Neural cell (in vitro differentiated cells): ENCODE measurements at regions not wholly inside any gene's neighbourhood (a gene's known extent, or its start where the extent isn't known, plus 50 kb on each side); places are given as distances from the start of the nearest gene placed in this dataset.

Source experiments
- H2AFZ ChIP-seq: fragments of 200-600, 300-800 bp; sonication (generic), shearing (Covaris generic); 2 replicates; pipeline ENCODE4 v1.6.0; 2014; ENCODE audit warnings: low read depth, mild to moderate bottlenecking, antibody characterized with exemption, low read length, moderate library complexity
- H3F3A ChIP-seq: fragments of 200-600 bp; shearing (Covaris generic); 2 replicates; pipeline ENCODE4 v1.6.1; 2016; ENCODE audit warnings: mild to moderate bottlenecking, moderate library complexity, mixed read lengths, antibody characterized with exemption, low read length; ENCODE audit not compliant: insufficient read depth, poor library complexity, severe bottlenecking
- H3K27ac ChIP-seq: fragments of 200-600, 300-800 bp; sonication (generic), shearing (Covaris generic); 2 replicates; pipeline ENCODE4 v1.5.1; 2014; ENCODE audit warnings: mild to moderate bottlenecking, low read length, moderate library complexity
- H3K27me3 ChIP-seq: fragments of 300-800, 200-600 bp; sonication (generic), shearing (Covaris generic); 2 replicates; pipeline ENCODE4 v1.6.0; 2014; ENCODE audit warnings: mild to moderate bottlenecking, low read depth, low read length, moderate library complexity; ENCODE audit not compliant: insufficient read depth
- H3K36me3 ChIP-seq: fragments of 300-800, 200-600 bp; sonication (generic), shearing (Covaris generic); 2 replicates; pipeline ENCODE4 v1.5.1; 2014; ENCODE audit warnings: mild to moderate bottlenecking, antibody characterized with exemption, low read length, moderate library complexity; ENCODE audit not compliant: insufficient read depth
- H3K4me2 ChIP-seq: fragments of 300-800, 200-600 bp; sonication (generic), shearing (Covaris generic); 2 replicates; pipeline ENCODE4 v1.6.0; 2014; ENCODE audit warnings: mild to moderate bottlenecking, low read length
- H3K4me3 ChIP-seq: fragments of 300-800, 200-600 bp; sonication (generic), shearing (Covaris generic); 2 replicates; pipeline ENCODE4 v1.5.1; 2014; ENCODE audit warnings: mild to moderate bottlenecking, low read length, moderate library complexity
- H3K79me2 ChIP-seq: fragments of 200-600 bp; shearing (Covaris generic); replicated peaks from 2 replicates; pipeline ENCODE4 v1.6.0; 2014; ENCODE audit warnings: mild to moderate bottlenecking, low read length, moderate library complexity; ENCODE audit not compliant: insufficient read depth
- H3K9ac ChIP-seq: fragments of 300-800, 200-600 bp; sonication (generic), shearing (Covaris generic); 2 replicates; pipeline ENCODE4 v1.6.1; 2016; ENCODE audit warnings: mild to moderate bottlenecking, low read length, mixed read lengths
- H3K9me2 ChIP-seq: fragments of 200-600 bp; shearing (Covaris generic); 2 replicates; pipeline ENCODE4 v1.6.1; 2016; ENCODE audit warnings: mild to moderate bottlenecking, low read length, mixed read lengths; ENCODE audit not compliant: insufficient read depth
- H3K9me3 ChIP-seq: fragments of 200-600, 300-800 bp; sonication (generic), shearing (Covaris generic); 2 replicates; pipeline ENCODE4 v1.6.1; 2016; ENCODE audit warnings: mild to moderate bottlenecking, mixed run types, low read length, moderate library complexity, mixed read lengths
- H4K20me1 ChIP-seq: fragments of 200-600 bp; shearing (Covaris generic); 2 replicates; pipeline ENCODE4 v1.6.1; 2016; ENCODE audit warnings: mild to moderate bottlenecking, mixed run types; ENCODE audit not compliant: insufficient read depth
- EP300 ChIP-seq: fragments of 450-650 bp; conservative IDR thresholded peaks from 2 replicates; pipeline ENCODE4 v1.6.1; 2014; ENCODE audit warnings: antibody characterized with exemption, mild to moderate bottlenecking, moderate library complexity; ENCODE audit not compliant: poor library complexity, severe bottlenecking
- EZH2 ChIP-seq: fragments of 200-600, 300-800 bp; shearing (Covaris generic), sonication (generic); IDR thresholded peaks from 2 replicates; pipeline ENCODE4 v1.6.1; 2014; ENCODE audit warnings: antibody characterized with exemption, low read length, borderline replicate concordance, mild to moderate bottlenecking; ENCODE audit not compliant: insufficient read depth, poor library complexity, severe bottlenecking
- MXI1 ChIP-seq: fragments of 450-650 bp; conservative IDR thresholded peaks from 2 replicates; pipeline ENCODE4 v1.6.1; 2014; ENCODE audit warnings: antibody characterized with exemption, mild to moderate bottlenecking; ENCODE audit not compliant: poor library complexity, severe bottlenecking
- POLR2AphosphoS5 ChIP-seq: IDR thresholded peaks from 2 replicates; pipeline ENCODE4 v1.6.1; 2012
- RAD21 ChIP-seq: fragments of 450-650 bp; conservative IDR thresholded peaks from 2 replicates; pipeline ENCODE4 v1.6.1; 2014; ENCODE audit warnings: antibody characterized with exemption, mild to moderate bottlenecking, moderate library complexity
- SMC3 ChIP-seq: fragments of 450-650 bp; conservative IDR thresholded peaks from 2 replicates; pipeline ENCODE4 v1.6.1; 2014; ENCODE audit warnings: antibody characterized with exemption, mild to moderate bottlenecking, moderate library complexity; ENCODE audit not compliant: poor library complexity
- TAF1 ChIP-seq: IDR thresholded peaks from 2 replicates; pipeline ENCODE4 v1.6.1; 2012; ENCODE audit warnings: low read depth
- TF ChIP-seq, protein P1 (sequence below): fragments of 450-650 bp; IDR thresholded peaks from 2 replicates; pipeline ENCODE4 v1.5.1; 2014; ENCODE audit warnings: antibody characterized with exemption, mild to moderate bottlenecking, moderate library complexity; ENCODE audit not compliant: poor library complexity, severe bottlenecking
- TF ChIP-seq, protein P2 (sequence below): IDR thresholded peaks from 2 replicates; pipeline ENCODE4 v1.6.1; 2012; ENCODE audit warnings: borderline replicate concordance

DNA sequence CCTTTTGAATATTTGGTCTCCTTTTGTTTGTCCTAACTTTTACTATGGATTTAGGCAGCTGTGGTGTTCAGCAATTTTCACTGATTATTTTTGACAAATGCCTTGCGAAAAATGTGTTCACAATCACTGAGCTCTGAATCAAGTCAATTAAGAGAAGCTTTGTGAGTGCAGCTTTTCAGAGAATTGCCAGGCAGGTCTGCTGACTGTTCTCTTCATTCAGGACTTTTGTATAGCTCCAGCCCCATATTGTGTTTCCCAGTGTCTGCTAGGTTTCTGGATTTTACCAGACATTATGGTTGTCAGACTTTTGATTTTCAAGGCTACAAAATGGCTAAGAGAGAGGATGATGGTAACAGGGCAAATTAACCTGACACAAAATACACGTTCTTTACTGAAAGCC is 1055.9 kb downstream of the CDH18 start:
- Histone ChIP-seq H3K9me2 (no peaks in the 10 kb centered on the region), H4K20me1 (no peaks in the 10 kb centered on the region), H3K4me3 (no peak overlapping the region), H3K9ac (no peak overlapping the region), H2AFZ (no peak overlapping the region), H3K27me3 (no peaks in the 10 kb centered on the region), H3K36me3 (no peaks in the 10 kb centered on the region), H3K4me2 (no peak overlapping the region), H3K79me2 (no peaks in the 10 kb centered on the region), H3F3A (peaks cover 2% of the 10 kb centered on the region), H3K9me3 (no peaks in the 10 kb centered on the region), H3K27ac (no peak overlapping the region)
- TF ChIP-seq SMC3 (no peak), EP300 (no peak), TAF1 (no peak), POLR2AphosphoS5 (no peak), RAD21 (no peak), EZH2 (no peak)
- TF ChIP-seq, protein P1, sequence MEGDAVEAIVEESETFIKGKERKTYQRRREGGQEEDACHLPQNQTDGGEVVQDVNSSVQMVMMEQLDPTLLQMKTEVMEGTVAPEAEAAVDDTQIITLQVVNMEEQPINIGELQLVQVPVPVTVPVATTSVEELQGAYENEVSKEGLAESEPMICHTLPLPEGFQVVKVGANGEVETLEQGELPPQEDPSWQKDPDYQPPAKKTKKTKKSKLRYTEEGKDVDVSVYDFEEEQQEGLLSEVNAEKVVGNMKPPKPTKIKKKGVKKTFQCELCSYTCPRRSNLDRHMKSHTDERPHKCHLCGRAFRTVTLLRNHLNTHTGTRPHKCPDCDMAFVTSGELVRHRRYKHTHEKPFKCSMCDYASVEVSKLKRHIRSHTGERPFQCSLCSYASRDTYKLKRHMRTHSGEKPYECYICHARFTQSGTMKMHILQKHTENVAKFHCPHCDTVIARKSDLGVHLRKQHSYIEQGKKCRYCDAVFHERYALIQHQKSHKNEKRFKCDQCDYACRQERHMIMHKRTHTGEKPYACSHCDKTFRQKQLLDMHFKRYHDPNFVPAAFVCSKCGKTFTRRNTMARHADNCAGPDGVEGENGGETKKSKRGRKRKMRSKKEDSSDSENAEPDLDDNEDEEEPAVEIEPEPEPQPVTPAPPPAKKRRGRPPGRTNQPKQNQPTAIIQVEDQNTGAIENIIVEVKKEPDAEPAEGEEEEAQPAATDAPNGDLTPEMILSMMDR, result no peak
- TF ChIP-seq, protein P2, sequence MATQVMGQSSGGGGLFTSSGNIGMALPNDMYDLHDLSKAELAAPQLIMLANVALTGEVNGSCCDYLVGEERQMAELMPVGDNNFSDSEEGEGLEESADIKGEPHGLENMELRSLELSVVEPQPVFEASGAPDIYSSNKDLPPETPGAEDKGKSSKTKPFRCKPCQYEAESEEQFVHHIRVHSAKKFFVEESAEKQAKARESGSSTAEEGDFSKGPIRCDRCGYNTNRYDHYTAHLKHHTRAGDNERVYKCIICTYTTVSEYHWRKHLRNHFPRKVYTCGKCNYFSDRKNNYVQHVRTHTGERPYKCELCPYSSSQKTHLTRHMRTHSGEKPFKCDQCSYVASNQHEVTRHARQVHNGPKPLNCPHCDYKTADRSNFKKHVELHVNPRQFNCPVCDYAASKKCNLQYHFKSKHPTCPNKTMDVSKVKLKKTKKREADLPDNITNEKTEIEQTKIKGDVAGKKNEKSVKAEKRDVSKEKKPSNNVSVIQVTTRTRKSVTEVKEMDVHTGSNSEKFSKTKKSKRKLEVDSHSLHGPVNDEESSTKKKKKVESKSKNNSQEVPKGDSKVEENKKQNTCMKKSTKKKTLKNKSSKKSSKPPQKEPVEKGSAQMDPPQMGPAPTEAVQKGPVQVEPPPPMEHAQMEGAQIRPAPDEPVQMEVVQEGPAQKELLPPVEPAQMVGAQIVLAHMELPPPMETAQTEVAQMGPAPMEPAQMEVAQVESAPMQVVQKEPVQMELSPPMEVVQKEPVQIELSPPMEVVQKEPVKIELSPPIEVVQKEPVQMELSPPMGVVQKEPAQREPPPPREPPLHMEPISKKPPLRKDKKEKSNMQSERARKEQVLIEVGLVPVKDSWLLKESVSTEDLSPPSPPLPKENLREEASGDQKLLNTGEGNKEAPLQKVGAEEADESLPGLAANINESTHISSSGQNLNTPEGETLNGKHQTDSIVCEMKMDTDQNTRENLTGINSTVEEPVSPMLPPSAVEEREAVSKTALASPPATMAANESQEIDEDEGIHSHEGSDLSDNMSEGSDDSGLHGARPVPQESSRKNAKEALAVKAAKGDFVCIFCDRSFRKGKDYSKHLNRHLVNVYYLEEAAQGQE, result no peak

DNA sequence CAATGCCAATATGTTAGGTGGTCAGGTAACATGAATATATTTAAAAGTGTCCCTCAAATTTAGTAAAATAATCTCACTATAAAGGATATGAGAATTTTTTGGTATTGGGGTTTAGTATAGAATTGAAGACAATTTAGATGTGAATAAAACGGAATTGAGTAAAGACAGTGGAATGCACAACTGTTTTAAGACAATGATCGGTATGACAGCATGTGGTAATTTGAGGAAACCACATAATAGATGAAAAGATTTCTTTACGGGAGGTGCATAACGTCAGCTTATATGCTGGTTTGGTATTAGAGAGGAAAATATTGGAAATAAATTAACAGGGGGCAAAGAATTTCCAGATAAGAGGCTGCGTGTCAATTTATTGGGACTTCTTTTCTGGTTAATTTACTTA is 1043.2 kb downstream of the CDH18 start:
- H3F3A ChIP-seq, result no peaks in the 10 kb centered on the region
- TF ChIP-seq POLR2AphosphoS5 (no peak), MXI1 (no peak), EP300 (no peak), SMC3 (no peak)
- TF ChIP-seq, protein P2, result no peak
- H3K36me3 ChIP-seq, result no peaks in the 10 kb centered on the region
- H3K27me3 ChIP-seq, result no peaks in the 10 kb centered on the region
- H4K20me1 ChIP-seq, result no peaks in the 10 kb centered on the region
- H3K4me2 ChIP-seq, result no peak overlapping the region
- no peaks in the 10 kb centered on the region for H3K9me2 ChIP-seq
- no peak overlapping the region for H3K27ac ChIP-seq
- no peaks in the 10 kb centered on the region for H3K79me2 ChIP-seq
- H3K4me3 ChIP-seq, result no peak overlapping the region
- H2AFZ ChIP-seq, result no peak overlapping the region
- H3K9ac ChIP-seq, result no peak overlapping the region
- no peaks in the 10 kb centered on the region for H3K9me3 ChIP-seq
